ENCODE measurements at regions not wholly inside any gene's neighbourhood (a gene's known extent, or its start where the extent isn't known, plus 50 kb on each side); places are given as distances from the start of the nearest gene placed in this dataset.

- TF ChIP-seq, protein P1, sequence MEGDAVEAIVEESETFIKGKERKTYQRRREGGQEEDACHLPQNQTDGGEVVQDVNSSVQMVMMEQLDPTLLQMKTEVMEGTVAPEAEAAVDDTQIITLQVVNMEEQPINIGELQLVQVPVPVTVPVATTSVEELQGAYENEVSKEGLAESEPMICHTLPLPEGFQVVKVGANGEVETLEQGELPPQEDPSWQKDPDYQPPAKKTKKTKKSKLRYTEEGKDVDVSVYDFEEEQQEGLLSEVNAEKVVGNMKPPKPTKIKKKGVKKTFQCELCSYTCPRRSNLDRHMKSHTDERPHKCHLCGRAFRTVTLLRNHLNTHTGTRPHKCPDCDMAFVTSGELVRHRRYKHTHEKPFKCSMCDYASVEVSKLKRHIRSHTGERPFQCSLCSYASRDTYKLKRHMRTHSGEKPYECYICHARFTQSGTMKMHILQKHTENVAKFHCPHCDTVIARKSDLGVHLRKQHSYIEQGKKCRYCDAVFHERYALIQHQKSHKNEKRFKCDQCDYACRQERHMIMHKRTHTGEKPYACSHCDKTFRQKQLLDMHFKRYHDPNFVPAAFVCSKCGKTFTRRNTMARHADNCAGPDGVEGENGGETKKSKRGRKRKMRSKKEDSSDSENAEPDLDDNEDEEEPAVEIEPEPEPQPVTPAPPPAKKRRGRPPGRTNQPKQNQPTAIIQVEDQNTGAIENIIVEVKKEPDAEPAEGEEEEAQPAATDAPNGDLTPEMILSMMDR (IDR thresholded peaks at IDR 0.05): no peak
- no peak for TF ChIP-seq POLR2A (IDR thresholded peaks at IDR 0.05)
These were observed 125.2 kb downstream of the EFHB start for GRCh38 chr3:19808834-19809233.
